PC-3 (cell line): ENCODE measurements at regions not wholly inside any gene's neighbourhood (a gene's known extent, or its start where the extent isn't known, plus 50 kb on each side); places are given as distances from the start of the nearest gene placed in this dataset.

Experiments used
- ATAC-seq: fragments of 200-7000 bp; cut with Tn5 transposase; 2 replicates; pipeline ENCODE4 v1.9.1; 2020; ENCODE audit warnings: mild to moderate bottlenecking, moderate library complexity
- BruUV-seq: library from RNA; stranded (reverse); fragments of 400-500 nt; replicated peaks from 2 replicates; lab custom pipeline; 2021; lab: Mats Ljungman, UMichigan
- CTCF ChIA-PET: fragments of 300-600 bp; sonication (Branson Sonifier 250); formaldehyde crosslinking; loops from one replicate; lab custom pipeline; 2022; ENCODE audit warnings: antibody characterized with exemption; lab: Charles Lee
- POLR2A ChIA-PET: fragments of 300-600 bp; sonication (Branson Sonifier 250); formaldehyde crosslinking; loops from one replicate; lab custom pipeline; 2022; ENCODE audit warnings: antibody characterized with exemption; ENCODE audit not compliant: unreplicated experiment; lab: Charles Lee
- DNase-seq: peaks from one replicate; pipeline ENCODE4 v3.0.0-alpha.2; 2015
- H2AFZ ChIP-seq: fragments of 300-600 bp; sonication (generic); 2 replicates; pipeline ENCODE4 v1.6.0; 2016; ENCODE audit warnings: antibody characterized with exemption, low read length
- H3F3A ChIP-seq: fragments of 300-600 bp; sonication (generic); one replicate; pipeline ENCODE4 v1.6.0; 2017; ENCODE audit warnings: antibody characterized with exemption, low read length, control low read depth, mild to moderate bottlenecking; ENCODE audit not compliant: unreplicated experiment
- H3K27ac ChIP-seq: fragments of 300-600 bp; sonication (generic); 2 replicates; pipeline ENCODE4 v1.5.1; 2016; ENCODE audit warnings: mild to moderate bottlenecking, low read length
- H3K27me3 ChIP-seq: fragments of 300-600 bp; sonication (generic); 2 replicates; pipeline ENCODE4 v1.6.1; 2016; ENCODE audit warnings: low read length, mixed read lengths
- H3K36me3 ChIP-seq: fragments of 300-600 bp; sonication (generic); 2 replicates; pipeline ENCODE4 v1.6.1; 2016; ENCODE audit warnings: low read depth, mixed run types, low read length, mixed read lengths
- H3K4me1 ChIP-seq: fragments of 300-600 bp; sonication (generic); 2 replicates; pipeline ENCODE4 v1.5.1; 2016; ENCODE audit warnings: low read length; ENCODE audit not compliant: insufficient read depth
- H3K4me2 ChIP-seq: fragments of 300-600 bp; sonication (generic); 2 replicates; pipeline ENCODE4 v1.6.0; 2016; ENCODE audit warnings: low read length
- H3K4me3 ChIP-seq: fragments of 300-600 bp; sonication (generic); 2 replicates; pipeline ENCODE4 v1.5.1; 2016; ENCODE audit warnings: mild to moderate bottlenecking, low read length, mixed read lengths
- H3K79me2 ChIP-seq: fragments of 300-600 bp; sonication (generic); 2 replicates; pipeline ENCODE4 v1.6.1; 2017; ENCODE audit warnings: low read length, mixed read lengths
- H3K9ac ChIP-seq: fragments of 300-600 bp; sonication (generic); 2 replicates; pipeline ENCODE4 v1.6.0; 2016; ENCODE audit warnings: mild to moderate bottlenecking, low read length
- H3K9me2 ChIP-seq: fragments of 300-600 bp; sonication (generic); replicated peaks from 2 replicates; pipeline ENCODE4 v1.6.1; 2016; ENCODE audit warnings: mixed run types, low read length, mixed read lengths
- H3K9me3 ChIP-seq: fragments of 300-600 bp; sonication (generic); 2 replicates; pipeline ENCODE4 v1.6.1; 2016; ENCODE audit warnings: low read length, mixed read lengths
- H4K20me1 ChIP-seq: fragments of 300-600 bp; sonication (generic); 2 replicates; pipeline ENCODE4 v1.6.1; 2016; ENCODE audit warnings: low read length, mixed read lengths
- CTCF ChIP-seq: fragments of 300-600 bp; sonication (generic); conservative IDR thresholded peaks from 2 replicates; pipeline ENCODE4 v1.5.1; 2017; ENCODE audit warnings: antibody characterized with exemption, low read depth, mild to moderate bottlenecking, low read length
- EZH2 ChIP-seq: fragments of 300-600 bp; sonication (generic); IDR thresholded peaks from one replicate; pipeline ENCODE4 v1.6.1; 2017; ENCODE audit warnings: antibody characterized with exemption, mild to moderate bottlenecking, low read length; ENCODE audit not compliant: unreplicated experiment
- EZH2phosphoT487 ChIP-seq: fragments of 300-600 bp; sonication (generic); IDR thresholded peaks from 2 replicates; pipeline ENCODE4 v1.6.1; 2018; ENCODE audit warnings: mild to moderate bottlenecking, antibody characterized with exemption, low read length, borderline replicate concordance
- intact Hi-C: fragments of 100-400 bp; cut with micrococcal nuclease; formaldehyde crosslinking; loops from 2 replicates; pipeline ENCODE4 v1.9.0; 2023

- no peak overlapping the region for H2AFZ ChIP-seq
- POLR2A ChIA-PET: no interaction called here
- no peak overlapping the region for H3K4me2 ChIP-seq
- no peaks in the 10 kb centered on the region for H3F3A ChIP-seq
- no peak overlapping the region for H3K4me3 ChIP-seq
- DNase-seq: no peak
- CTCF ChIA-PET: no interaction called here
- H3K9me2 ChIP-seq: no peaks in the 10 kb centered on the region
- H3K27ac ChIP-seq: no peak overlapping the region
- H4K20me1 ChIP-seq: no peaks in the 10 kb centered on the region
- H3K4me1 ChIP-seq: no peaks in the 10 kb centered on the region
- no peaks in the 10 kb centered on the region for H3K27me3 ChIP-seq
- ATAC-seq: no peak
- no peak overlapping the region for H3K9ac ChIP-seq
- no peaks in the 10 kb centered on the region for H3K79me2 ChIP-seq
- no peaks in the 10 kb centered on the region for H3K36me3 ChIP-seq
- BruUV-seq: no TSS peak
- TF ChIP-seq CTCF (no peak), EZH2 (no peak), EZH2phosphoT487 (no peak)
- intact Hi-C loops: no loop called here
- H3K9me3 ChIP-seq: peaks cover 48% of the 10 kb centered on the region
Observed at GRCh38 chr20:55205665-55206064, 730.3 kb downstream of the DOK5 start.

DNA sequence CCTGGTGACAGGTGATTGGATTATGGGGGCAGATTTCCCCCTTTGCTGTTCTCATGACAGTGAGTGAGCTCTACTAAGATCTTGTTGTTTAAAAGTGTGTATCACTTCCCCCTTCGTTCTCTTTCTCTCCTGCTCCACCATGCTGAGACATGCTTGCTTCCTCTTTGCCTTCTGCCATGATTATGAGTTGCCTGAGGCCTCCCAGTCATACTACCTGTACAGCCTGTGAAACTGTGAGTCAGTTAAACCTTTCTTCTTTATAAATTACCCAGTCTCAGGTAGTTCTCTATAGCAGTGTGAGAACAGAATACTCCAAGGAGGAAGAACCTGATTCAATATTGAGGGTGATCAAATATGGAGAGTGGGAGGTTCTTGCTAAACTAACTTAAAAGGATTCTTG, 724.9 kb downstream of the DOK5 start:
- DNase-seq: no peak
- H3K4me3 ChIP-seq: no peak overlapping the region
- no peak overlapping the region for H3K4me2 ChIP-seq
- CTCF ChIA-PET: no interaction called here
- no peaks in the 10 kb centered on the region for H3K9me2 ChIP-seq
- H3K9ac ChIP-seq: no peak overlapping the region
- no peak overlapping the region for H2AFZ ChIP-seq
- H3K27ac ChIP-seq: no peak overlapping the region
- peaks cover 48% of the 10 kb centered on the region for H3K9me3 ChIP-seq
- H3K79me2 ChIP-seq: no peaks in the 10 kb centered on the region
- TF ChIP-seq EZH2 (no peak), EZH2phosphoT487 (no peak), CTCF (no peak)
- no peaks in the 10 kb centered on the region for H3F3A ChIP-seq
- no peaks in the 10 kb centered on the region for H3K4me1 ChIP-seq
- no peak for ATAC-seq
- H3K36me3 ChIP-seq: no peaks in the 10 kb centered on the region
- no peaks in the 10 kb centered on the region for H3K27me3 ChIP-seq
- intact Hi-C loops: no loop called here
- BruUV-seq: no TSS peak
- H4K20me1 ChIP-seq: no peaks in the 10 kb centered on the region
- POLR2A ChIA-PET: no interaction called here

- no TSS peak for BruUV-seq
- Histone ChIP-seq H3K79me2 (no peaks in the 10 kb centered on the region), H3K4me3 (no peak overlapping the region), H3K9ac (no peak overlapping the region), H3K9me3 (peaks cover 38% of the 10 kb centered on the region), H3K27me3 (no peaks in the 10 kb centered on the region), H2AFZ (no peak overlapping the region), H3K9me2 (no peaks in the 10 kb centered on the region), H3K4me1 (no peaks in the 10 kb centered on the region), H3F3A (no peaks in the 10 kb centered on the region), H4K20me1 (no peaks in the 10 kb centered on the region), H3K36me3 (no peaks in the 10 kb centered on the region), H3K27ac (no peak overlapping the region), H3K4me2 (no peak overlapping the region)
- CTCF ChIA-PET: no interaction called here
- ATAC-seq (no peak), DNase-seq (no peak)
- intact Hi-C loops: no loop called here
- POLR2A ChIA-PET: no interaction called here
- TF ChIP-seq CTCF (no peak), EZH2 (no peak), EZH2phosphoT487 (no peak)
Observed at GRCh38 chr20:55194947-55195346, 719.6 kb downstream of the DOK5 start.
